Ovary (tissue), 3 donors: ENCODE measurements at regions not wholly inside any gene's neighbourhood (a gene's known extent, or its start where the extent isn't known, plus 50 kb on each side); places are given as distances from the start of the nearest gene placed in this dataset.

Experiments used
- EP300 ChIP-seq: sonication (generic); formaldehyde crosslinking; IDR thresholded peaks from one replicate; pipeline ENCODE4 v1.6.1; 2017; ENCODE audit warnings: antibody characterized with exemption
- POLR2A ChIP-seq: fragments of 450-650 bp; IDR thresholded peaks from one replicate; pipeline ENCODE4 v1.6.1; 2017; ENCODE audit warnings: antibody characterized with exemption, mild to moderate bottlenecking, moderate library complexity
- TF ChIP-seq, protein P1 (sequence below), 3 donors: fragments of 450-650 bp in 2 of 3; fragments of 200-600 bp in 1 of 3; IDR thresholded peaks; one replicate each; pipeline versions ENCODE4 v1.5.1 to v1.8.0; 2016 to 2022; ENCODE audit warnings: antibody characterized with exemption in 3 of 3, mild to moderate bottlenecking in 1 of 3
- donor health status: DM: no; HTN: no; CAD: no.

GRCh38 chr12:91677556-91677955, 468.1 kb downstream of the BTG1 start:
- TF ChIP-seq, protein P1, sequence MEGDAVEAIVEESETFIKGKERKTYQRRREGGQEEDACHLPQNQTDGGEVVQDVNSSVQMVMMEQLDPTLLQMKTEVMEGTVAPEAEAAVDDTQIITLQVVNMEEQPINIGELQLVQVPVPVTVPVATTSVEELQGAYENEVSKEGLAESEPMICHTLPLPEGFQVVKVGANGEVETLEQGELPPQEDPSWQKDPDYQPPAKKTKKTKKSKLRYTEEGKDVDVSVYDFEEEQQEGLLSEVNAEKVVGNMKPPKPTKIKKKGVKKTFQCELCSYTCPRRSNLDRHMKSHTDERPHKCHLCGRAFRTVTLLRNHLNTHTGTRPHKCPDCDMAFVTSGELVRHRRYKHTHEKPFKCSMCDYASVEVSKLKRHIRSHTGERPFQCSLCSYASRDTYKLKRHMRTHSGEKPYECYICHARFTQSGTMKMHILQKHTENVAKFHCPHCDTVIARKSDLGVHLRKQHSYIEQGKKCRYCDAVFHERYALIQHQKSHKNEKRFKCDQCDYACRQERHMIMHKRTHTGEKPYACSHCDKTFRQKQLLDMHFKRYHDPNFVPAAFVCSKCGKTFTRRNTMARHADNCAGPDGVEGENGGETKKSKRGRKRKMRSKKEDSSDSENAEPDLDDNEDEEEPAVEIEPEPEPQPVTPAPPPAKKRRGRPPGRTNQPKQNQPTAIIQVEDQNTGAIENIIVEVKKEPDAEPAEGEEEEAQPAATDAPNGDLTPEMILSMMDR (IDR thresholded peaks at IDR 0.05), result no peak
- TF ChIP-seq POLR2A (no peak), EP300 (no peak)
